ENCODE measurements at regions not wholly inside any gene's neighbourhood (a gene's known extent, or its start where the extent isn't known, plus 50 kb on each side); places are given as distances from the start of the nearest gene placed in this dataset.

DNA sequence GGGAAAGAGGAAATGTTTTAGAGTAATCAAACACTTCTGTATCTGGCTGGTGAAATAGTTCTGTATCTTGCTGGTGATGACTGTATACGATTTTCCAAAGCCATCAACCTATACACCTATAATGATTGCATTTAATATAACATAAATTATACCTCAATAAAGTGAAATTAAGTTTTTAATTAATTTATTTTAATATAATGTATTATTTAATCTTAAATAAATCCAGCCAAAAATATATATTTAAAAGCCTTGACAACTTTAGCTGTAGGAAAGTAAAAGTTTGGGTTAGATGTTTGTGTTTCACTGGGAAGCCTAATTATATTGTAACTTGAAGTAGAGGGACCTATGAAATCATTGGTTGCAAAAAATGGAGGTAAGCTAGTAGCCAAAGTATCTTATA is 654.8 kb upstream of the MIS18BP1 start:
- TF ChIP-seq, protein P1, sequence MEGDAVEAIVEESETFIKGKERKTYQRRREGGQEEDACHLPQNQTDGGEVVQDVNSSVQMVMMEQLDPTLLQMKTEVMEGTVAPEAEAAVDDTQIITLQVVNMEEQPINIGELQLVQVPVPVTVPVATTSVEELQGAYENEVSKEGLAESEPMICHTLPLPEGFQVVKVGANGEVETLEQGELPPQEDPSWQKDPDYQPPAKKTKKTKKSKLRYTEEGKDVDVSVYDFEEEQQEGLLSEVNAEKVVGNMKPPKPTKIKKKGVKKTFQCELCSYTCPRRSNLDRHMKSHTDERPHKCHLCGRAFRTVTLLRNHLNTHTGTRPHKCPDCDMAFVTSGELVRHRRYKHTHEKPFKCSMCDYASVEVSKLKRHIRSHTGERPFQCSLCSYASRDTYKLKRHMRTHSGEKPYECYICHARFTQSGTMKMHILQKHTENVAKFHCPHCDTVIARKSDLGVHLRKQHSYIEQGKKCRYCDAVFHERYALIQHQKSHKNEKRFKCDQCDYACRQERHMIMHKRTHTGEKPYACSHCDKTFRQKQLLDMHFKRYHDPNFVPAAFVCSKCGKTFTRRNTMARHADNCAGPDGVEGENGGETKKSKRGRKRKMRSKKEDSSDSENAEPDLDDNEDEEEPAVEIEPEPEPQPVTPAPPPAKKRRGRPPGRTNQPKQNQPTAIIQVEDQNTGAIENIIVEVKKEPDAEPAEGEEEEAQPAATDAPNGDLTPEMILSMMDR (IDR thresholded peaks at IDR 0.05; ENCODE audit: low read depth, low read length, missing input control): no peak
- TF ChIP-seq EGR1 (IDR thresholded peaks at IDR 0.05; ENCODE audit: low read depth in 2 of 2): no peak
- no peak for TF ChIP-seq RXRA (IDR thresholded peaks at IDR 0.05)
- TF ChIP-seq GABPA (IDR thresholded peaks at IDR 0.05 in 1 of 2, conservative IDR thresholded peaks at IDR 0.05 in 1 of 2): no peak
- TF ChIP-seq YY1 (IDR thresholded peaks at IDR 0.05): no peak
- no peak for TF ChIP-seq HNF4A (conservative IDR thresholded peaks at IDR 0.05)
- no peak for TF ChIP-seq REST (IDR thresholded peaks at IDR 0.05)
- no peak for TF ChIP-seq RAD21 (IDR thresholded peaks at IDR 0.05)

Data from liver (tissue), 3 donors.